ENCODE measurements at regions not wholly inside any gene's neighbourhood (a gene's known extent, or its start where the extent isn't known, plus 50 kb on each side); places are given as distances from the start of the nearest gene placed in this dataset.

DNA sequence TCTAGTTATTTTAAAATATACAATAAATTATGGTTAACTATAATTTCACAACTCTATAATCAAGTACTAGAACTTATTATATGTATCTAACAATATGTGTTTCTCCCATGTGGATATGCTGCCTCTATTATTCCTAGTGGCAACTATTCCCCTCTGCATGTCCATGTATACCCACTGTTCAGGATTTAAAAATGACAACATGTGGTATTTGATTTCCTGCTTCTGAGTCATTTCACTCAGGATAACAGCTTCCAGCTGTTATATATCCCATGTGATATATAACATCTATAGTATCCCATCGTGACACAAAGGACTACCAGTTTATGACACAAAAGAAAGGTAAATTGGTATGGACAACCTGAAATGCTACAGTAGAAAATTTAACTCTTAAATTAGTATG, 167.4 kb upstream of the TACR3 start:
- no peaks in the 10 kb centered on the region for H3K4me1 ChIP-seq
- no peak overlapping the region for H3K4me3 ChIP-seq
- no peak overlapping the region for H3K27ac ChIP-seq
- TF ChIP-seq, protein P1, sequence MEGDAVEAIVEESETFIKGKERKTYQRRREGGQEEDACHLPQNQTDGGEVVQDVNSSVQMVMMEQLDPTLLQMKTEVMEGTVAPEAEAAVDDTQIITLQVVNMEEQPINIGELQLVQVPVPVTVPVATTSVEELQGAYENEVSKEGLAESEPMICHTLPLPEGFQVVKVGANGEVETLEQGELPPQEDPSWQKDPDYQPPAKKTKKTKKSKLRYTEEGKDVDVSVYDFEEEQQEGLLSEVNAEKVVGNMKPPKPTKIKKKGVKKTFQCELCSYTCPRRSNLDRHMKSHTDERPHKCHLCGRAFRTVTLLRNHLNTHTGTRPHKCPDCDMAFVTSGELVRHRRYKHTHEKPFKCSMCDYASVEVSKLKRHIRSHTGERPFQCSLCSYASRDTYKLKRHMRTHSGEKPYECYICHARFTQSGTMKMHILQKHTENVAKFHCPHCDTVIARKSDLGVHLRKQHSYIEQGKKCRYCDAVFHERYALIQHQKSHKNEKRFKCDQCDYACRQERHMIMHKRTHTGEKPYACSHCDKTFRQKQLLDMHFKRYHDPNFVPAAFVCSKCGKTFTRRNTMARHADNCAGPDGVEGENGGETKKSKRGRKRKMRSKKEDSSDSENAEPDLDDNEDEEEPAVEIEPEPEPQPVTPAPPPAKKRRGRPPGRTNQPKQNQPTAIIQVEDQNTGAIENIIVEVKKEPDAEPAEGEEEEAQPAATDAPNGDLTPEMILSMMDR (IDR thresholded peaks at IDR 0.05), result no peak
- TF ChIP-seq POLR2AphosphoS5 (IDR thresholded peaks at IDR 0.05; ENCODE audit: insufficient read depth in 1 of 2, low read depth in 1 of 2), result no peak
- no peak for TF ChIP-seq POLR2A (IDR thresholded peaks at IDR 0.05)
- DNase-seq (ENCODE audit: extremely low spot score in 2 of 2), result no peak
- intact Hi-C loops (cut with DNase I), result no loop called here
- H3K9me3 ChIP-seq, result no peaks in the 10 kb centered on the region
- no peaks in the 10 kb centered on the region for H3K27me3 ChIP-seq
- H3K36me3 ChIP-seq, result no peaks in the 10 kb centered on the region

DNA sequence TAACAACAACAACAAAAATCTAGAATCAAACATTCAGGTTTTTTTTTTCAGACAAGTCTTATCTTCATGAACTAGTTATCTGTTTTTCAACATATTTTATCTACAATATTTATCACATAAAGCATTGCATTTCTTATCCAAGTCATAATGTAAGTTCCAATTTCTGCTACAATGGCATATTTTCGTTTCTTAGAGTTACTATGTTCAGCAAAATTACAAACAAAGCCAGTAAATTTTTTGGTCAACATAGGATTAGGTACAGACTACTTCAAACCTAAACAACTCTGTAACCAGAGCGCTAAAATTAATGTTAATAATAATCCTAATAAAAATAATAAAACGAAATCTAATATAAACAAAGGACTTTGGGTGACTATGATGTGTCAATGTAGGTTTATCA, 165.4 kb upstream of the TACR3 start:
- H3K4me3 ChIP-seq, result no peak overlapping the region
- H3K27ac ChIP-seq, result no peak overlapping the region
- no peaks in the 10 kb centered on the region for H3K27me3 ChIP-seq
- TF ChIP-seq POLR2AphosphoS5 (IDR thresholded peaks at IDR 0.05; ENCODE audit: insufficient read depth in 1 of 2, low read depth in 1 of 2), result no peak
- TF ChIP-seq POLR2A (IDR thresholded peaks at IDR 0.05), result no peak
- TF ChIP-seq, protein P1 (IDR thresholded peaks at IDR 0.05), result no peak
- no peak for DNase-seq (ENCODE audit: extremely low spot score in 2 of 2)
- no peaks in the 10 kb centered on the region for H3K9me3 ChIP-seq
- intact Hi-C loops (cut with DNase I), result no loop called here
- H3K4me1 ChIP-seq, result no peaks in the 10 kb centered on the region
- no peaks in the 10 kb centered on the region for H3K36me3 ChIP-seq

DNA sequence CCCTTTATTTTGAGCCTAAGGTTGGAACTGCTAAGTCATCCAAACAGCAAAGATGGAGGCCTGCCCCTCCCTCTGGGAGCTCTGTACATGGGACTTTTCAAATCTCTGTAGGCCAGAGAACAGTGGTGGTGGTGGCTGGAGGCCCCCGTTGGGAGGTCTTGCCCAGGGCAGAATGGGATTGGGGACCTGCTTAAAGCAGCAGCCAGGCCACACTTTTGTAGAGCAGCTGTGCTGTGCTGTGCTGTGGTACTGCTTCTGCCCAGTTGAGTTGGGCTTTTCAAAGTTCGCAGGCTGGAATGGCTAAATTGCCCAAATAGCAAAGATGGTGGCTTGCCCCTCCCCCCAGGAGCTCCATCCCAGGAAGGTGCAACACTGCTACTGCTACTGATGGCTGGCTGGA, 147.5 kb upstream of the TACR3 start:
- TF ChIP-seq, protein P1 (IDR thresholded peaks at IDR 0.05), result no peak
- TF ChIP-seq POLR2AphosphoS5 (IDR thresholded peaks at IDR 0.05; ENCODE audit: insufficient read depth in 1 of 2, low read depth in 1 of 2), result no peak
- no peak for TF ChIP-seq POLR2A (IDR thresholded peaks at IDR 0.05)
- no peaks in the 10 kb centered on the region for H3K9me3 ChIP-seq
- H3K27ac ChIP-seq, result no peak overlapping the region
- no peaks in the 10 kb centered on the region for H3K27me3 ChIP-seq
- DNase-seq (ENCODE audit: extremely low spot score in 2 of 2), result no peak
- no peaks in the 10 kb centered on the region for H3K4me1 ChIP-seq
- intact Hi-C loops (cut with DNase I), result no loop called here
- no peaks in the 10 kb centered on the region for H3K36me3 ChIP-seq
- no peak overlapping the region for H3K4me3 ChIP-seq

DNA sequence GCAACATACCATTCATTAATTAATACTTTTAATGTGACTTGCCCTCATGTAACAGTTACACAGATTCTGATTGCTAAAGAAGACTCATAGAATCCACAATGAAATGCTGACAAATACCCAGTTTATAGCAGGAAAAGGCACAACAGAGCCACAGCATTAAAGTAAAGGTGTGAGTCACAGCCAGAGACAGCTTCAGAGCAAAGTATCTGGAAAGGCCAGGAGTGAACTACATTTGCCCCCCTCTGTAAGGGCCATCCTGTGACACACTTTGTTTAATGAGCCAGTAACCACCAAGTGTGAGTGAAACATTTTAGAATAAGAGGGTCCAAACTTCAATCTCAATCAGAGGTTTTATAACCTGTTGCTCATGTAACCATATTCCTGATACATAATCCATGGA, 133.8 kb upstream of the TACR3 start:
- no peak for DNase-seq (ENCODE audit: extremely low spot score in 2 of 2)
- Histone ChIP-seq H3K4me3 (no peak overlapping the region), H3K27me3 (no peaks in the 10 kb centered on the region), H3K36me3 (no peaks in the 10 kb centered on the region), H3K27ac (no peak overlapping the region), H3K9me3 (no peaks in the 10 kb centered on the region), H3K4me1 (no peaks in the 10 kb centered on the region)
- intact Hi-C loops (cut with DNase I), result no loop called here
- TF ChIP-seq, protein P1 (IDR thresholded peaks at IDR 0.05), result no peak
- TF ChIP-seq POLR2A (IDR thresholded peaks at IDR 0.05) (no peak), POLR2AphosphoS5 (IDR thresholded peaks at IDR 0.05; ENCODE audit: insufficient read depth in 1 of 2, low read depth in 1 of 2) (no peak)

DNA sequence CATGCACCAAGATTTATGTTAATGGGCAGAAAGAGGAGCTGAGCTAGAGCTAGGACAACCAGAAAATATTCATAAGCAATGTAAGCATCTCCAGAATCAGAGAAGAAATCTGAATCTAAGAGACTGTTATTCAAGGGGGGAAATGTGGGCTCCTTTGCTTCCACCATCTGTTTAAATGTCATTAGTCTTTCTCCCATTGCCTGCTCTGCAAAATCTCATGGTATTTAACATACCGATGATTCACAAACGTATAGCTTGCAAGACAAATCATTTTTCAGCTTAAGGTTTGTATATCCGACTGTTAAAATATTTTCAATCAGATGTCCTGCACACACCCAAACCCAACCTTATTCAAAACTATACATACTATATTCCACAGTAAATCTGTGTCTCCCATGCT, 133.4 kb upstream of the TACR3 start:
- no peaks in the 10 kb centered on the region for H3K36me3 ChIP-seq
- no peak overlapping the region for H3K27ac ChIP-seq
- TF ChIP-seq POLR2A (IDR thresholded peaks at IDR 0.05) (no peak), POLR2AphosphoS5 (IDR thresholded peaks at IDR 0.05; ENCODE audit: insufficient read depth in 1 of 2, low read depth in 1 of 2) (no peak)
- TF ChIP-seq, protein P1 (IDR thresholded peaks at IDR 0.05), result no peak
- no peaks in the 10 kb centered on the region for H3K4me1 ChIP-seq
- no peak overlapping the region for H3K4me3 ChIP-seq
- intact Hi-C loops (cut with DNase I), result no loop called here
- no peaks in the 10 kb centered on the region for H3K9me3 ChIP-seq
- H3K27me3 ChIP-seq, result no peaks in the 10 kb centered on the region
- DNase-seq (ENCODE audit: extremely low spot score in 2 of 2), result no peak
